HEK293 (cell line): ENCODE measurements at regions not wholly inside any gene's neighbourhood (a gene's known extent, or its start where the extent isn't known, plus 50 kb on each side); places are given as distances from the start of the nearest gene placed in this dataset.

Experiments used
- CTCF ChIA-PET: fragments of 350-600 bp; formaldehyde crosslinking; extraction: SDS; loops from one replicate; lab custom pipeline; 2021; ENCODE audit warnings: antibody characterized with exemption; lab: Yijun Ruan, JAX
- POLR2A ChIA-PET: fragments of 300-600 bp; formaldehyde crosslinking; extraction: SDS; loops from one replicate; lab custom pipeline; 2020; ENCODE audit warnings: antibody characterized with exemption, inconsistent platforms; lab: Yijun Ruan, JAX
- H3K27ac ChIP-seq: fragments of 200-500 bp; sonication (Bioruptor generic); 2 replicates; pipeline ENCODE4 v1.5.1; 2014; ENCODE audit warnings: low read depth, low read length, control low read depth, inconsistent platforms; ENCODE audit errors: extremely low read depth
- H3K36me3 ChIP-seq, 2 experiments: fragments of 200-500 bp in 1 of 2; sonication (Bioruptor generic) in 1 of 2; 1 replicate in 1 of 2; 2 replicates in 1 of 2; pipeline ENCODE4 v1.5.1; 2014 to 2017; ENCODE audit warnings: inconsistent platforms in 2 of 2, low read length in 2 of 2; ENCODE audit not compliant: control insufficient read depth in 2 of 2, insufficient read depth in 1 of 2
- H3K4me1 ChIP-seq: fragments of 200-500 bp; sonication (Bioruptor generic); 2 replicates; pipeline ENCODE4 v1.5.1; 2014; ENCODE audit warnings: mild to moderate bottlenecking, low read length, inconsistent platforms; ENCODE audit not compliant: control insufficient read depth, insufficient read depth
- H3K4me3 ChIP-seq: 2 replicates; pipeline ENCODE4 v1.5.1; 2011; ENCODE audit warnings: low read depth, mild to moderate bottlenecking, control low read depth, low read length, moderate library complexity
- H3K9me3 ChIP-seq: fragments of 200-500 bp; sonication (Bioruptor generic); 2 replicates; pipeline ENCODE4 v1.5.1; 2014; ENCODE audit warnings: low read depth, low read length, inconsistent platforms; ENCODE audit not compliant: control insufficient read depth, insufficient read depth
- MEIS1 ChIP-seq: sonication (generic); formaldehyde crosslinking; IDR thresholded peaks from 2 replicates; pipeline ENCODE4 v1.8.1; 2022; ENCODE audit warnings: missing genetic modification reagents, mild to moderate bottlenecking, borderline replicate concordance
- ZFP41 ChIP-seq: fragments of 450-650 bp; formaldehyde crosslinking; IDR thresholded peaks from 2 replicates; pipeline ENCODE4 v1.5.1; 2016; ENCODE audit warnings: missing biosample characterization, missing genetic modification characterization, borderline replicate concordance
- ZNF133 ChIP-seq: fragments of 450-650 bp; formaldehyde crosslinking; IDR thresholded peaks from 2 replicates; pipeline ENCODE4 v1.5.1; 2016; ENCODE audit warnings: missing biosample characterization, missing genetic modification characterization
- ZNF146 ChIP-seq: fragments of 450-650 bp; formaldehyde crosslinking; IDR thresholded peaks from 2 replicates; pipeline ENCODE4 v1.5.1; 2016; ENCODE audit warnings: missing biosample characterization, missing genetic modification characterization
- ZNF292 ChIP-seq: fragments of 450-650 bp; formaldehyde crosslinking; IDR thresholded peaks from 2 replicates; pipeline ENCODE4 v1.5.1; 2016; ENCODE audit warnings: low read depth, missing biosample characterization, missing genetic modification characterization, borderline replicate concordance
- ZNF394 ChIP-seq: fragments of 450-650 bp; formaldehyde crosslinking; IDR thresholded peaks from 2 replicates; pipeline ENCODE4 v1.5.1; 2016; ENCODE audit warnings: missing biosample characterization, missing genetic modification characterization, mild to moderate bottlenecking, moderate library complexity, borderline replicate concordance
- ZNF548 ChIP-seq: fragments of 450-650 bp; formaldehyde crosslinking; IDR thresholded peaks from 2 replicates; pipeline ENCODE4 v1.5.1; 2016; ENCODE audit warnings: missing biosample characterization, missing genetic modification characterization
- ZNF571 ChIP-seq: fragments of 450-650 bp; formaldehyde crosslinking; IDR thresholded peaks from 2 replicates; pipeline ENCODE4 v1.5.0; 2017; ENCODE audit warnings: missing biosample characterization, missing genetic modification characterization
- ZNF785 ChIP-seq: fragments of 450-650 bp; formaldehyde crosslinking; IDR thresholded peaks from 2 replicates; pipeline ENCODE4 v1.5.1; 2016; ENCODE audit warnings: missing biosample characterization, missing genetic modification characterization
- TF ChIP-seq, protein P1 (sequence below): fragments of 450-650 bp; formaldehyde crosslinking; IDR thresholded peaks from 2 replicates; pipeline ENCODE4 v1.5.1; 2016; ENCODE audit warnings: missing biosample characterization, missing genetic modification characterization
- TF ChIP-seq, protein P2 (sequence below): fragments of 450-650 bp; formaldehyde crosslinking; IDR thresholded peaks from 2 replicates; pipeline ENCODE4 v1.5.1; 2016; ENCODE audit warnings: missing biosample characterization, missing genetic modification characterization
- TF ChIP-seq, protein P3 (sequence below): fragments of 450-650 bp; formaldehyde crosslinking; conservative IDR thresholded peaks from 2 replicates; pipeline ENCODE4 v1.5.1; 2016; ENCODE audit warnings: low read depth, missing biosample characterization, missing genetic modification characterization

DNA sequence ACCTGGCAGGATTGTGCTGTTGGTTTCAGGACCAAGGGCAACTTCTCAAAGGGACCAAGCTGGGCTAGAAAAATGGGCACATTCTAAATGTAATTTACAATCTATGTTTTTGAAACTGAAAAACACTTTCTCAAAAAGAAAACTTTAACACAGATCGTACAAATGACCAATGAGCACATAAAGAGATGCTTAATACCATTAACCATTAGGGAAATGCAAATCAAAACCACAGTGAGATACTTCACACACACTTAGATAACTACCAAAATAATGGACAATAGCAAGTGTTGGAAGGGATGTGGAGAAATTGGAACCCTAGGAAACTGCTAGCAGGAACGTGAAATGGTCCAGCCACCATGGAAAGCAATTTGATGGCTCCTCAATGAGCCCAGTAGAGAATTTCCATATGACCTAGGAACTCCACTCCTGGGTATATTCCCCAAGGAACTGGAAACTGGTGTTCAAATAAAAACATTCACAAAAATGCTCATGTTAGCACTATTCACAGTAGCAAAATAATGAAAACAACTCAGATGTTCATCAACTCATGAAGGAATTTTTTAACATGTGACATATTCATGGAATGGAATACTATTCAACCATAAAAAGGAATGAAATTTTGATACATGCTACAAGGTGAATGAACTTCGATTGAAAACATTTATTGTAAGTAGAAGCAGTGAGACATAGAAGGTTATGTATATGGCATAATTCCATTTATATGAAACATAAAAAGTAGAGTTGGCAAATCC lies 288.3 kb upstream of the NR2F2 start:
- TF ChIP-seq ZNF146 (tag by site-specific recombination) (peak; percentile 78; the same call in 1 of the 2 replicates), ZNF571 (no peak)
- ChIA-PET CTCF (interaction anchor here (0.7 kb wide), 1 partner anchor 314 kb away, joined by 4 read pairs; no protein-coding TSS in a partner anchor), POLR2A (no interaction called here)
- no peaks in the 10 kb centered on the region for H3K36me3 ChIP-seq
- no peaks in the 10 kb centered on the region for H3K9me3 ChIP-seq
- H3K4me1 ChIP-seq, result peaks cover 4% of the 10 kb centered on the region
- H3K27ac ChIP-seq, result no peak overlapping the region
- H3K4me3 ChIP-seq, result no peak overlapping the region

DNA sequence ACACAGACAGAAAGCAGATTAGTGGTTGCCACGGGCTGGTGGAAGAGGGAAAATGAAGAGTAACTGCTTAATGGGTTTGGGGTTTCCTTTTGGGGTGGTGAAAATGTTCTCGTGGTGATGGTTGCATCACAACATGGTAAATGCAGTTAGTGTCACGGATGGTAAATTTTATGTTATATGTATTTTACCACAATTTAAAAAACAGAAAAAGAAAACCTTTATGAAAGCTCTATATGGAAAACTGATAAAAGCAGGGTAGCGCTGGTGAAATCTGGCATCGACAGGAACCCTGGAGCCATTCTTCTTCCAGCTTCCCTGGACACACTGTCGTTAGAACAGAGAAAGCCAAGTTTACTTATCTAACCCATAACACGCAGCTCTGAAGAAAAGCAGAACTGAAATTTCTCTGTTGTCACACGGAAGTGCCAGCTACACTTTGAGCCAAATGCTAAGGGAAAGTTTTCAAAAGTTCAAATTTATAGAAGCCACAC lies 287.7 kb upstream of the NR2F2 start:
- peaks cover 7% of the 10 kb centered on the region for H3K4me1 ChIP-seq
- POLR2A ChIA-PET, result no interaction called here
- H3K27ac ChIP-seq, result no peak overlapping the region
- CTCF ChIA-PET, result interaction anchor here (0.7 kb wide), 1 partner anchor 314 kb away, joined by 4 read pairs; no protein-coding TSS in a partner anchor
- no peaks in the 10 kb centered on the region for H3K9me3 ChIP-seq
- no peaks in the 10 kb centered on the region for H3K36me3 ChIP-seq
- TF ChIP-seq, protein P1, sequence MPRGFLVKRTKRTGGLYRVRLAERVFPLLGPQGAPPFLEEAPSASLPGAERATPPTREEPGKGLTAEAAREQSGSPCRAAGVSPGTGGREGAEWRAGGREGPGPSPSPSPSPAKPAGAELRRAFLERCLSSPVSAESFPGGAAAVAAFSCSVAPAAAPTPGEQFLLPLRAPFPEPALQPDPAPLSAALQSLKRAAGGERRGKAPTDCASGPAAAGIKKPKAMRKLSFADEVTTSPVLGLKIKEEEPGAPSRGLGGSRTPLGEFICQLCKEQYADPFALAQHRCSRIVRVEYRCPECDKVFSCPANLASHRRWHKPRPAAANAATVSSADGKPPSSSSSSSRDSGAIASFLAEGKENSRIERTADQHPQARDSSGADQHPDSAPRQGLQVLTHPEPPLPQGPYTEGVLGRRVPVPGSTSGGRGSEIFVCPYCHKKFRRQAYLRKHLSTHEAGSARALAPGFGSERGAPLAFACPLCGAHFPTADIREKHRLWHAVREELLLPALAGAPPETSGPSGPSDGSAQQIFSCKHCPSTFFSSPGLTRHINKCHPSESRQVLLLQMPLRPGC (tag by site-specific recombination), result no peak
- TF ChIP-seq ZNF292 (tag by site-specific recombination) (no peak), ZNF548 (tag by site-specific recombination) (no peak), ZNF133 (tag by site-specific recombination) (no peak), ZNF785 (tag by site-specific recombination) (no peak), ZNF394 (no peak), ZFP41 (tag by site-specific recombination) (no peak), MEIS1 (CRISPR knock-in tag) (no peak)
- TF ChIP-seq, protein P2, sequence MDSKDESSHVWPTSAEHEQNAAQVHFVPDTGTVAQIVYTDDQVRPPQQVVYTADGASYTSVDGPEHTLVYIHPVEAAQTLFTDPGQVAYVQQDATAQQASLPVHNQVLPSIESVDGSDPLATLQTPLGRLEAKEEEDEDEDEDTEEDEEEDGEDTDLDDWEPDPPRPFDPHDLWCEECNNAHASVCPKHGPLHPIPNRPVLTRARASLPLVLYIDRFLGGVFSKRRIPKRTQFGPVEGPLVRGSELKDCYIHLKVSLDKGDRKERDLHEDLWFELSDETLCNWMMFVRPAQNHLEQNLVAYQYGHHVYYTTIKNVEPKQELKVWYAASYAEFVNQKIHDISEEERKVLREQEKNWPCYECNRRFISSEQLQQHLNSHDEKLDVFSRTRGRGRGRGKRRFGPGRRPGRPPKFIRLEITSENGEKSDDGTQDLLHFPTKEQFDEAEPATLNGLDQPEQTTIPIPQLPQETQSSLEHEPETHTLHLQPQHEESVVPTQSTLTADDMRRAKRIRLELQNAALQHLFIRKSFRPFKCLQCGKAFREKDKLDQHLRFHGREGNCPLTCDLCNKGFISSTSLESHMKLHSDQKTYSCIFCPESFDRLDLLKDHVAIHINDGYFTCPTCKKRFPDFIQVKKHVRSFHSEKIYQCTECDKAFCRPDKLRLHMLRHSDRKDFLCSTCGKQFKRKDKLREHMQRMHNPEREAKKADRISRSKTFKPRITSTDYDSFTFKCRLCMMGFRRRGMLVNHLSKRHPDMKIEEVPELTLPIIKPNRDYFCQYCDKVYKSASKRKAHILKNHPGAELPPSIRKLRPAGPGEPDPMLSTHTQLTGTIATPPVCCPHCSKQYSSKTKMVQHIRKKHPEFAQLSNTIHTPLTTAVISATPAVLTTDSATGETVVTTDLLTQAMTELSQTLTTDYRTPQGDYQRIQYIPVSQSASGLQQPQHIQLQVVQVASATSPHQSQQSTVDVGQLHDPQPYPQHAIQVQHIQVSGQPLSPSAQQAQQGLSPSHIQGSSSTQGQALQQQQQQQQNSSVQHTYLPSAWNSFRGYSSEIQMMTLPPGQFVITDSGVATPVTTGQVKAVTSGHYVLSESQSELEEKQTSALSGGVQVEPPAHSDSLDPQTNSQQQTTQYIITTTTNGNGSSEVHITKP (tag by site-specific recombination), result no peak
- TF ChIP-seq, protein P3, sequence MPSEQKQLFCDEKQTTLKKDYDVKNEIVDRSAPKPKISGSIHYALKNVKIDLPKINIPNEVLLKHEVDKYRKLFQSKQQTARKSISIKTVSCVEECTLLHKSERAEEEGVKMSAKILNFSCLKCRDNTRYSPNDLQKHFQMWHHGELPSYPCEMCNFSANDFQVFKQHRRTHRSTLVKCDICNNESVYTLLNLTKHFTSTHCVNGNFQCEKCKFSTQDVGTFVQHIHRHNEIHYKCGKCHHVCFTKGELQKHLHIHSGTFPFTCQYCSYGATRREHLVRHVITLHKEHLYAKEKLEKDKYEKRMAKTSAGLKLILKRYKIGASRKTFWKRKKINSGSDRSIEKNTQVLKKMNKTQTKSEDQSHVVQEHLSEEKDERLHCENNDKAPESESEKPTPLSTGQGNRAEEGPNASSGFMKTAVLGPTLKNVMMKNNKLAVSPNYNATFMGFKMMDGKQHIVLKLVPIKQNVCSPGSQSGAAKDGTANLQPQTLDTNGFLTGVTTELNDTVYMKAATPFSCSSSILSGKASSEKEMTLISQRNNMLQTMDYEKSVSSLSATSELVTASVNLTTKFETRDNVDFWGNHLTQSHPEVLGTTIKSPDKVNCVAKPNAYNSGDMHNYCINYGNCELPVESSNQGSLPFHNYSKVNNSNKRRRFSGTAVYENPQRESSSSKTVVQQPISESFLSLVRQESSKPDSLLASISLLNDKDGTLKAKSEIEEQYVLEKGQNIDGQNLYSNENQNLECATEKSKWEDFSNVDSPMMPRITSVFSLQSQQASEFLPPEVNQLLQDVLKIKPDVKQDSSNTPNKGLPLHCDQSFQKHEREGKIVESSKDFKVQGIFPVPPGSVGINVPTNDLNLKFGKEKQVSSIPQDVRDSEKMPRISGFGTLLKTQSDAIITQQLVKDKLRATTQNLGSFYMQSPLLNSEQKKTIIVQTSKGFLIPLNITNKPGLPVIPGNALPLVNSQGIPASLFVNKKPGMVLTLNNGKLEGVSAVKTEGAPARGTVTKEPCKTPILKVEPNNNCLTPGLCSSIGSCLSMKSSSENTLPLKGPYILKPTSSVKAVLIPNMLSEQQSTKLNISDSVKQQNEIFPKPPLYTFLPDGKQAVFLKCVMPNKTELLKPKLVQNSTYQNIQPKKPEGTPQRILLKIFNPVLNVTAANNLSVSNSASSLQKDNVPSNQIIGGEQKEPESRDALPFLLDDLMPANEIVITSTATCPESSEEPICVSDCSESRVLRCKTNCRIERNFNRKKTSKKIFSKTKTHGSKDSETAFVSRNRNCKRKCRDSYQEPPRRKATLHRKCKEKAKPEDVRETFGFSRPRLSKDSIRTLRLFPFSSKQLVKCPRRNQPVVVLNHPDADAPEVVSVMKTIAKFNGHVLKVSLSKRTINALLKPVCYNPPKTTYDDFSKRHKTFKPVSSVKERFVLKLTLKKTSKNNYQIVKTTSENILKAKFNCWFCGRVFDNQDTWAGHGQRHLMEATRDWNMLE (tag by site-specific recombination), result no peak
- no peak overlapping the region for H3K4me3 ChIP-seq
